Parathyroid adenoma (tissue), 2 donors: ENCODE measurements at regions not wholly inside any gene's neighbourhood (a gene's known extent, or its start where the extent isn't known, plus 50 kb on each side); places are given as distances from the start of the nearest gene placed in this dataset.
A peak's percentile ranks its signal among the peaks of the same experiment; 100 is the strongest.
"Not testable (repeated sequence)": the region's sequence is repeated elsewhere in the genome, so short reads cannot be mapped to it uniquely, and the experiment has no call there.

Source experiments
- H2AFZ ChIP-seq: fragments of 300-600 bp; sonication (generic); one replicate; pipeline ENCODE4 v1.7.0; 2017; ENCODE audit warnings: antibody characterized with exemption, mild to moderate bottlenecking
- H3K27ac ChIP-seq: fragments of 300-600 bp; sonication (generic); one replicate; pipeline ENCODE4 v1.7.0; 2017
- H3K27me3 ChIP-seq: fragments of 300-600 bp; sonication (generic); one replicate; pipeline ENCODE4 v1.7.0; 2017; ENCODE audit warnings: low read length; ENCODE audit not compliant: control insufficient read depth, insufficient read depth
- H3K36me3 ChIP-seq: fragments of 300-600 bp; sonication (generic); one replicate; pipeline ENCODE4 v1.7.0; 2017; ENCODE audit warnings: low read length; ENCODE audit not compliant: control insufficient read depth, insufficient read depth
- H3K4me1 ChIP-seq: fragments of 300-600 bp; sonication (generic); one replicate; pipeline ENCODE4 v1.7.0; 2017; ENCODE audit warnings: control low read depth
- H3K4me2 ChIP-seq: fragments of 300-600 bp; sonication (generic); one replicate; pipeline ENCODE4 v1.7.0; 2017; ENCODE audit warnings: low read length
- H3K4me3 ChIP-seq: fragments of 300-600 bp; sonication (generic); one replicate; pipeline ENCODE4 v1.7.0; 2017; ENCODE audit warnings: low read depth, low read length
- H3K79me2 ChIP-seq: fragments of 300-600 bp; sonication (generic); one replicate; pipeline ENCODE4 v1.7.0; 2017; ENCODE audit warnings: control low read depth
- H3K9ac ChIP-seq: fragments of 300-600 bp; sonication (generic); one replicate; pipeline ENCODE4 v1.7.0; 2017; ENCODE audit warnings: mild to moderate bottlenecking
- H3K9me3 ChIP-seq: fragments of 300-600 bp; sonication (generic); one replicate; pipeline ENCODE4 v1.7.0; 2017; ENCODE audit warnings: low read length; ENCODE audit not compliant: control insufficient read depth
- TF ChIP-seq, protein P1 (sequence below): fragments of 300-600 bp; sonication (generic); IDR thresholded peaks from one replicate; pipeline ENCODE4 v1.7.0; 2017; ENCODE audit warnings: antibody characterized with exemption, mild to moderate bottlenecking
- donor health status: primary hyperparathyroidism.

DNA sequence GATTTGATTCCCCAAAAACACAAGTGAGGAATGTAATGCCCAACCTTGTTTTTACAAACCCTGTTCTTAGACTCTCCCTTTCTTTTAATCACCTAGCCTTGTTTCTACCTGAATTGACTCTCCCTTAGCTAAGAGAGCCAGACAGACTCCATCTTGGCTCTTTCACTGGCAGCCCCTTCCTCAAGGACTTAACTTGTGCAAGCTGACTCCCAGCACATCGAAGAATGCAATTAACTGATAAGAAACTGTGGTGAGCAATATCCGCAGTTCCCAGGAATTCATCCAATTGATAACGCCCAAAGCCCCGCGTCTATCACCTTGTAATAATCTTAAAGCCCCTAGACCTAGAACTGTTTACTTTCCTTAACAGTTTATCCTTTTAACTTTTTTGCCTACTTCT is 120.2 kb upstream of the DEFB108B start:
- H3K27ac ChIP-seq = peak overlapping the region; percentile 94
- not testable (repeated sequence) for H3K9ac ChIP-seq, H3K4me3 ChIP-seq

GRCh38 chr11:71714510-71714909 is 118.5 kb upstream of the DEFB108B start:
- H3K27me3 ChIP-seq, H3K4me2 ChIP-seq, H3K27ac ChIP-seq, H3K9ac ChIP-seq, H3K4me3 ChIP-seq, H2AFZ ChIP-seq, H3K36me3 ChIP-seq, H3K9me3 ChIP-seq, H3K79me2 ChIP-seq: not testable (repeated sequence)
- peaks cover 20% of the 10 kb centered on the region for H3K4me1 ChIP-seq

More for the DNA sequence above, 120.2 kb upstream of the DEFB108B start:
- peaks cover 26% of the 10 kb centered on the region for H3K4me1 ChIP-seq
- not testable (repeated sequence) for H3K36me3 ChIP-seq, H2AFZ ChIP-seq, H3K27me3 ChIP-seq, H3K9me3 ChIP-seq, H3K4me2 ChIP-seq, H3K79me2 ChIP-seq

DNA sequence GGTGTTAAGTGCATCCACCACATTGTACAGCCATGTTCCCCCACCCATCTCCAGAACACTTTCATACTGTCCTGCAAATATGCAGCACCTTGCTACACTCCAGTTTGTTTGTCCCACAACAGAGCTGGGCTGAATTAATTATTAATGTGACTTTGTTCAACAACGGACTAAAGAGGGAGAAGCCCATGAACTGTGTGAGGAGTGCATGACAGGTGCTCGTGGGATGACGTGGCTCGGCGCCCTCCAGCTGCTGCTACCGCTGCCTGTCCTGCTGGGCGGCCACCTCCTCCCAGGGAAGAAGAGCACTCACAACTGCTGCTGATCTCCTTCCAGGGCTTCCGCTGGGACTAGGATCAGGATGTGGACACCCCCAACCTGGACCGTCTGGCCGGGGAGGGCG is 111.2 kb upstream of the DEFB108B start:
- H3K4me1 ChIP-seq, H3K79me2 ChIP-seq, H3K4me2 ChIP-seq, H3K27ac ChIP-seq, H3K27me3 ChIP-seq, H3K4me3 ChIP-seq, H3K9me3 ChIP-seq, H3K36me3 ChIP-seq, H3K9ac ChIP-seq, H2AFZ ChIP-seq: not testable (repeated sequence)

GRCh38 chr11:71723991-71724390 is 109.0 kb upstream of the DEFB108B start:
- not testable (repeated sequence) for H3K36me3 ChIP-seq, H3K27me3 ChIP-seq, H2AFZ ChIP-seq, H3K27ac ChIP-seq, H3K4me1 ChIP-seq, H3K9me3 ChIP-seq, H3K4me3 ChIP-seq, H3K9ac ChIP-seq, H3K79me2 ChIP-seq, H3K4me2 ChIP-seq

- H3K27ac ChIP-seq, H3K79me2 ChIP-seq, H3K27me3 ChIP-seq, H3K4me2 ChIP-seq, H3K9ac ChIP-seq, H3K36me3 ChIP-seq, H3K4me3 ChIP-seq, H3K9me3 ChIP-seq, H3K4me1 ChIP-seq, H2AFZ ChIP-seq: not testable (repeated sequence)
Observed at GRCh38 chr11:71730748-71731147, 102.3 kb upstream of the DEFB108B start.

GRCh38 chr11:71734368-71734767 is 98.6 kb upstream of the DEFB108B start:
- H3K36me3 ChIP-seq, H3K9ac ChIP-seq, H3K4me2 ChIP-seq, H3K4me3 ChIP-seq, H2AFZ ChIP-seq, H3K27me3 ChIP-seq, H3K9me3 ChIP-seq, H3K27ac ChIP-seq, H3K4me1 ChIP-seq, H3K79me2 ChIP-seq: not testable (repeated sequence)
- TF ChIP-seq, protein P1, sequence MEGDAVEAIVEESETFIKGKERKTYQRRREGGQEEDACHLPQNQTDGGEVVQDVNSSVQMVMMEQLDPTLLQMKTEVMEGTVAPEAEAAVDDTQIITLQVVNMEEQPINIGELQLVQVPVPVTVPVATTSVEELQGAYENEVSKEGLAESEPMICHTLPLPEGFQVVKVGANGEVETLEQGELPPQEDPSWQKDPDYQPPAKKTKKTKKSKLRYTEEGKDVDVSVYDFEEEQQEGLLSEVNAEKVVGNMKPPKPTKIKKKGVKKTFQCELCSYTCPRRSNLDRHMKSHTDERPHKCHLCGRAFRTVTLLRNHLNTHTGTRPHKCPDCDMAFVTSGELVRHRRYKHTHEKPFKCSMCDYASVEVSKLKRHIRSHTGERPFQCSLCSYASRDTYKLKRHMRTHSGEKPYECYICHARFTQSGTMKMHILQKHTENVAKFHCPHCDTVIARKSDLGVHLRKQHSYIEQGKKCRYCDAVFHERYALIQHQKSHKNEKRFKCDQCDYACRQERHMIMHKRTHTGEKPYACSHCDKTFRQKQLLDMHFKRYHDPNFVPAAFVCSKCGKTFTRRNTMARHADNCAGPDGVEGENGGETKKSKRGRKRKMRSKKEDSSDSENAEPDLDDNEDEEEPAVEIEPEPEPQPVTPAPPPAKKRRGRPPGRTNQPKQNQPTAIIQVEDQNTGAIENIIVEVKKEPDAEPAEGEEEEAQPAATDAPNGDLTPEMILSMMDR = peak; percentile 21

DNA sequence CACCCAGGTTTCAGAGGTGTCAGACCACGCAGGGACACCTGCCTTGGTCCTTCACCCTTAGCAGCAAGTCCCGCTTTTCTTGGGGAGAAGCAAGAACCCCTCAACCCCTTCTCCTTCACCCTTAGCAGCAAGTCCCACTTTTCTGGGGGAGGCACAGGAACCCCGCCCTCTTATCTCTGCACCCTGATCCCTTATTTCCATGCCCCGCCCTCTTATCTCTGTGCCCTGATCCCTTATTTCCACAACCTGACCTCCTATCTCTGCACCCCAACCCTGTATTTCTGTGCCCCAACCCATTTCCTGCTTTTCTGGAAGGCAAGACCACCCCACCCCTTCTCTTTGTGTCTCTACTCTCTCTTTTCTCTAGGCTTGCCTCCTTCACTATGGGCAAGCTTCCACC is 94.7 kb upstream of the DEFB108B start:
- not testable (repeated sequence) for H3K4me3 ChIP-seq, H3K79me2 ChIP-seq, H3K27me3 ChIP-seq, H3K27ac ChIP-seq, H3K9me3 ChIP-seq, H2AFZ ChIP-seq, H3K9ac ChIP-seq, H3K36me3 ChIP-seq, H3K4me1 ChIP-seq, H3K4me2 ChIP-seq

DNA sequence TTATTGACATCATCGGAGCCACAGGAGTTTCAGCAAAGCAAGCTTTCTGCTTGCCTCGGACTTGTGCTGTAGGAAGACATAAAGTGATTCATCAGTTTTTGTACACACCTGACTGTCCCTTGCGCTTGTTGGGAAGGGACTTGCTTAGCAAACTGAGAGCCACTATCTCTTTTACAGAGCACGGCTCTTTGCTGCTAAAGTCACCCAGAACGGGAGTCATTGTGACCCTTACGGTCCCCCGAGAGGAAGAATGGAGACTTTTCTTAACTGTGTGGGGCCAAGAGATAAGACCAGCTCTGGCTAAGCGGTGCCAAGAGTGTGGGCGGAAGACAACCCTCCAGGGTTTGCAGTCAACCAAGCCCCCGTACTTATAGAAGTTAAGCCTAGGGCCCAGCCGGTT is 89.6 kb upstream of the DEFB108B start:
- H2AFZ ChIP-seq = peak overlapping the region; percentile 60
- H3K36me3 ChIP-seq, H3K79me2 ChIP-seq, H3K4me3 ChIP-seq, H3K4me2 ChIP-seq, H3K27me3 ChIP-seq, H3K9me3 ChIP-seq, H3K9ac ChIP-seq: not testable (repeated sequence)
- H3K27ac ChIP-seq = peak overlapping the region; percentile 63
- peaks cover 19% of the 10 kb centered on the region for H3K4me1 ChIP-seq

- Histone ChIP-seq H2AFZ (peak overlapping the region; percentile 58), H3K27ac (peak overlapping the region; percentile 95), H3K4me1 (peaks cover 20% of the 10 kb centered on the region), H3K4me3 (peak overlapping the region; percentile 16)
- not testable (repeated sequence) for H3K9ac ChIP-seq, H3K27me3 ChIP-seq, H3K79me2 ChIP-seq, H3K9me3 ChIP-seq, H3K36me3 ChIP-seq, H3K4me2 ChIP-seq
Observed at GRCh38 chr11:71745656-71746055, 87.3 kb upstream of the DEFB108B start.
